Left lung (tissue), 4 donors: ENCODE measurements at regions not wholly inside any gene's neighbourhood (a gene's known extent, or its start where the extent isn't known, plus 50 kb on each side); places are given as distances from the start of the nearest gene placed in this dataset.

Source experiments
- ATAC-seq: fragments of 200-7000 bp; cut with Tn5 transposase; one replicate; pipeline ENCODE4 v1.9.1; 2020; ENCODE audit warnings: moderate library complexity
- DNase-seq, 4 donors: peaks; one replicate each; pipeline ENCODE4 v3.0.0-alpha.2; 2013 to 2020
- H3K27ac ChIP-seq, 2 donors: fragments of 200-600 bp; sonication (generic) in 1 of 2; one replicate each; pipeline versions ENCODE4 v1.5.0 to v1.8.0; 2020 to 2021
- H3K27me3 ChIP-seq, 2 donors: fragments of 200-600 bp; sonication (generic) in 1 of 2; one replicate each; pipeline versions ENCODE4 v1.5.0 to v1.8.0; 2020 to 2021
- H3K36me3 ChIP-seq, 2 donors: fragments of 200-600 bp; sonication (generic) in 1 of 2; one replicate each; pipeline versions ENCODE4 v1.5.0 to v1.8.0; 2020 to 2021
- H3K4me1 ChIP-seq, 2 donors: fragments of 200-600 bp; one replicate each; pipeline ENCODE4 v1.8.0; 2021
- H3K4me3 ChIP-seq, 2 donors: fragments of 200-600 bp; sonication (generic) in 1 of 2; one replicate each; pipeline versions ENCODE4 v1.5.0 to v1.8.0; 2020 to 2021; ENCODE audit warnings: mild to moderate bottlenecking in 1 of 2
- H3K9me3 ChIP-seq, 2 donors: fragments of 200-600 bp; sonication (generic) in 1 of 2; one replicate each; pipeline versions ENCODE4 v1.5.0 to v1.8.0; 2020 to 2021
- intact Hi-C, 2 donors: fragments of 100-400 bp; cut with DNase I; formaldehyde crosslinking; loops; one replicate each; pipeline versions ENCODE4 v1.11.2 to v1.14.2; 2022
- TF ChIP-seq, protein P1 (sequence below), 2 donors: fragments of 200-600 bp; sonication (generic) in 1 of 2; IDR thresholded peaks; one replicate each; pipeline versions ENCODE4 v1.5.0 to v1.8.0; 2021; ENCODE audit warnings: antibody characterized with exemption in 2 of 2
- donor health status: DM: no; HTN: yes; CAD: no.
- donor health status: DM: no; HTN: no; CAD: no.

- H3K36me3 ChIP-seq: no peaks in the 10 kb centered on the region
- no peaks in the 10 kb centered on the region for H3K4me1 ChIP-seq
- TF ChIP-seq, protein P1, sequence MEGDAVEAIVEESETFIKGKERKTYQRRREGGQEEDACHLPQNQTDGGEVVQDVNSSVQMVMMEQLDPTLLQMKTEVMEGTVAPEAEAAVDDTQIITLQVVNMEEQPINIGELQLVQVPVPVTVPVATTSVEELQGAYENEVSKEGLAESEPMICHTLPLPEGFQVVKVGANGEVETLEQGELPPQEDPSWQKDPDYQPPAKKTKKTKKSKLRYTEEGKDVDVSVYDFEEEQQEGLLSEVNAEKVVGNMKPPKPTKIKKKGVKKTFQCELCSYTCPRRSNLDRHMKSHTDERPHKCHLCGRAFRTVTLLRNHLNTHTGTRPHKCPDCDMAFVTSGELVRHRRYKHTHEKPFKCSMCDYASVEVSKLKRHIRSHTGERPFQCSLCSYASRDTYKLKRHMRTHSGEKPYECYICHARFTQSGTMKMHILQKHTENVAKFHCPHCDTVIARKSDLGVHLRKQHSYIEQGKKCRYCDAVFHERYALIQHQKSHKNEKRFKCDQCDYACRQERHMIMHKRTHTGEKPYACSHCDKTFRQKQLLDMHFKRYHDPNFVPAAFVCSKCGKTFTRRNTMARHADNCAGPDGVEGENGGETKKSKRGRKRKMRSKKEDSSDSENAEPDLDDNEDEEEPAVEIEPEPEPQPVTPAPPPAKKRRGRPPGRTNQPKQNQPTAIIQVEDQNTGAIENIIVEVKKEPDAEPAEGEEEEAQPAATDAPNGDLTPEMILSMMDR (IDR thresholded peaks at IDR 0.05): no peak
- H3K4me3 ChIP-seq: no peak overlapping the region
- DNase-seq (no peak), ATAC-seq (no peak)
- intact Hi-C loops: no loop called here
- no peaks in the 10 kb centered on the region for H3K9me3 ChIP-seq
- peaks cover 0 to 13% of the 10 kb centered on the region in 2 donors for H3K27me3 ChIP-seq
- no peak overlapping the region for H3K27ac ChIP-seq
Observed at GRCh38 chr15:98203872-98204660, 243.6 kb downstream of the ARRDC4 start.

- no peaks in the 10 kb centered on the region for H3K4me1 ChIP-seq
- H3K27me3 ChIP-seq: no peaks in the 10 kb centered on the region
- H3K4me3 ChIP-seq: no peak overlapping the region
- TF ChIP-seq, protein P1 (IDR thresholded peaks at IDR 0.05): no peak
- H3K27ac ChIP-seq: no peak overlapping the region
- no peak for DNase-seq
- no peaks in the 10 kb centered on the region for H3K9me3 ChIP-seq
- intact Hi-C loops: no loop called here
- no peak for ATAC-seq
- H3K36me3 ChIP-seq: no peaks in the 10 kb centered on the region
Observed at GRCh38 chr15:98207928-98208327, 247.4 kb downstream of the ARRDC4 start.

GRCh38 chr15:98213346-98213979, 253.0 kb downstream of the ARRDC4 start:
- no peak for ATAC-seq
- Histone ChIP-seq H3K27ac (no peak overlapping the region), H3K9me3 (no peaks in the 10 kb centered on the region), H3K36me3 (no peaks in the 10 kb centered on the region), H3K4me1 (no peaks in the 10 kb centered on the region), H3K4me3 (no peak overlapping the region), H3K27me3 (no peaks in the 10 kb centered on the region)
- TF ChIP-seq, protein P1 (IDR thresholded peaks at IDR 0.05): no peak
- no peak for DNase-seq
- intact Hi-C loops: no loop called here

DNA sequence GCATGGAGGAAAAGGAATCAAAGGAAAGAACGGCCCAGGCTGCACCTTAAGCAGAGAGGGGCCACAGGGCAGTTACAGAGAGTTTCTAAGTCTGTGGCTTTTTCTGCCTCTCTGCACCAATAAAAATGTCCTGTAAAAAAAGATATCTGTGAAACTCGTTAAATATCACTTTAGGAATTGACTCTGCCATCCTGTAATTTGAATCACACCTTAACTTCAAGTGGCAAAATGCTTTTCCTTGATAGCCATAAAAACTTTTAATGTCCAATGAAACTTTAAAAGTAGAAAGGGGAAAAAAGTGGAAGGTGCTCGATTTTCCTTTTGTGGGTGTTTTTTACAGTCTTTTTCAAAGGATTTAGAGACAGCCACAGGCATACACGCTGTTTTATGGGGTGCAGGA, 255.7 kb downstream of the ARRDC4 start:
- no peak overlapping the region for H3K4me3 ChIP-seq
- ATAC-seq: no peak
- no peak overlapping the region for H3K27ac ChIP-seq
- no peaks in the 10 kb centered on the region for H3K27me3 ChIP-seq
- H3K36me3 ChIP-seq: no peaks in the 10 kb centered on the region
- no peaks in the 10 kb centered on the region for H3K9me3 ChIP-seq
- H3K4me1 ChIP-seq: no peaks in the 10 kb centered on the region
- TF ChIP-seq, protein P1 (IDR thresholded peaks at IDR 0.05): no peak
- intact Hi-C loops: no loop called here
- DNase-seq: no peak

GRCh38 chr15:98217356-98217755, 256.9 kb downstream of the ARRDC4 start:
- Histone ChIP-seq H3K9me3 (no peaks in the 10 kb centered on the region), H3K36me3 (no peaks in the 10 kb centered on the region), H3K4me3 (no peak overlapping the region), H3K27ac (no peak overlapping the region), H3K4me1 (no peaks in the 10 kb centered on the region), H3K27me3 (no peaks in the 10 kb centered on the region)
- TF ChIP-seq, protein P1 (IDR thresholded peaks at IDR 0.05): no peak
- DNase-seq (no peak), ATAC-seq (no peak)
- intact Hi-C loops: no loop called here
